ENCODE measurements at regions not wholly inside any gene's neighbourhood (a gene's known extent, or its start where the extent isn't known, plus 50 kb on each side); places are given as distances from the start of the nearest gene placed in this dataset.
A peak's percentile ranks its signal among the peaks of the same experiment; 100 is the strongest.

DNA sequence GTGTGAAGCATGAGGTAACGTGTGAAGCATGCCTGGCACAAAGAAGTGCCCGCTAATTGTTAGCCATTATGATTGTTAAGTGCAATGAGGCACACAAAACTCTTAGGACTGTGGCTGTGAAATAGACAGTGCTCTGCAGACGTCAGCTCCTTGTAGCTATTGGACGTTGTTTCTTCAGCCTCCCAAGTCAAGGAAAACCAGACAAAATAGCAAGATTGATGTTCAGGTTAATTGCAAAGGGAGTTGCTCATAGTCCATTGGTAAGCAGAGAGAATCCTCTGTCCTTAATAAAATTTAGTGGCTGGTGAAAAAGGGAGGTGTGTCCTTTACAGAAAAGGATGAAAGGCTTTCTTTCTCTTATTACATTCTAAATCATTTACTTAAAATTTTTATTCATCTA lies 54.6 kb upstream of the MBP start:
- no peak for DNase-seq

DNA sequence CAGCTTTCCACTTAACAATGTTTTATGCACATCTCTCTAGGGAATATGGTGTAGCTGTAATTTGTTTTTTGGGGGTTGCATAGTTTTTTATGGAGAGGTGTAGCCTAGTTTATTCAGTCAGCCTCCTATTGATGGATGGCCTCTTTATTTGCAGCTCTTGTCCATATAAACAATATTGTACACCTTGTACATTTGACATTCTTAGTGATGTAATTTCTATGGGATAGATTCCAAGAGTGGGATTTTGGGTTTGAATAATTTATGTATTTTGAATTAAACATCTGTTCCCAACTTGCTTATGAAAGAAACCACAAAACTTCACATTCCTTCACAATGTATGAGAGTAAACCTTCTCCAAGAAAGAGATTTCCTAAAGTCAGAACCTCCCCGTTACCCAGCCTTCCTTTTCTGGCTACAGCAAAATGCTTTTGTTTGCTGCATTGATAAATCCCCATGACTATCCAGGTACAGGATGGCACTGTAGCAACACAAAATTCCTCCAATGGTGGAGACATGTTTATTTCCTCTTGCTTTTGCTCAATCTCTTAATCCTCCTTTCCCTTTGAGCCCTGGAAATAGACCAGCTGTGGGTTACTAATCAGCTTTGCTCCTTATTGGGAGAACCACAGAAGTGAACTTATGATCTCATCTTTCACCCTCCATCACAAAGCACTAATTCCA lies 58.4 kb upstream of the GALR1 start:
- peak; percentile 49 for DNase-seq

DNA sequence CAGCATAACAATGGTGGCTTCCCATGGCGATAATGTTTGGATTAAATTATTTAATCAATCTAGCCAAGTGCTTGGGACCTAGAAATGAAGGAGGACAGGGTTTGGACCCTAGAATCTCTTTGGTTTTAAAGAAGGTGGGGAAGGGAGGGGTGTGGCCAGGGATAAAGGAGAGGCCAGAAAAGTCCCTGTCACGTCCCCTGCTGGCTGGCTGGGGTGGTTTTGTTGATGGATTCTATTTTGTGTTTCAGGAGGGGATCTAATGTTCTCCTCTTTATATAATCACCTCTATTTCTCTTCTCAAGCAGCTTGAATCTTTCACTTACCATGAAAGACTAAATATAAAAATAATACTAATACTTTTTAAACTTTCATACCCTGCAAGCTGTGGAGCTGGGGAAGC lies 52.6 kb upstream of the GALR1 start:
- DNase-seq: no peak

DNA sequence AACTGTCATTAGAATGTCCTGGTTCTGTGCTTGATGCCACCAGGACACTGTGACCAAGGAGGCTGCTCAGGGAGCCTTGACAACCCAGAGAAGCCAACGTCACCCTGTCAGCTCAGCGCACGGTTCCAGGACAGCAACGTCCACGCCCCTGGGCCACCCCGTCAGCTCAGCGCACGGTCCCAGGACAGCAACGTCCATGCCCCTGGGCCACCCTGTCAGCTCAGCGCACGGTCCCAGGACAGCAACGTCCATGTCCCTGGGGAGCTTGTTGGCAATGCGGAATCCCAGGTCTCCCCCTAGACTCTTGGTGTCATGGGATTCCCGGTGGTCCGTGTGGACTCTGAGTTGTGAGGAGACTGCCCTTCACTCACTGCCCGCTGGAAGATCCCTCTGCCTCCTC lies 51.0 kb upstream of the GALR1 start:
- no peak for DNase-seq

DNA sequence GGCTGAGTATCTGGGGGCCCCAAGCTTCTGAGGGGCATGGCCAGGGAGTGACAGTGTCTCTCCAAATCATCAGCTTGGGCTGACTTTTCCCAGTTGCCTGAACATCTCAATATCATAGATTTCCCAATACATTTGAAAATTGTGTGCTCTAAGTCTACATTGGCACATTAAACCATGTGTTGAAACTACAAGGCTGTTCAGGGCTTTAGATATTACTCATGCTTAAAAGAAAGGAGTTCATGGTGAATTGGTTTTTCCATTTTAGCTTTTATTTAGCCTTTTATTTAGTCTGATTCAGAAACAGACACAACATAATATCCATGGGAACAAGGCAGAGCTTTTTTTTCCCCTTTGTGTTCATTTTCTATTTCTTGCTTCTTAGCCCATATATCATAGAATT lies 49.9 kb upstream of the GALR1 start:
- DNase-seq: no peak
